IMR-90 (cell line): ENCODE measurements at regions not wholly inside any gene's neighbourhood (a gene's known extent, or its start where the extent isn't known, plus 50 kb on each side); places are given as distances from the start of the nearest gene placed in this dataset.

Experiments used
- ATAC-seq: fragments of 200-7000 bp; cut with Tn5 transposase; 2 replicates; pipeline ENCODE4 v1.9.1; 2020; ENCODE audit warnings: low read depth, mild to moderate bottlenecking, moderate library complexity
- BruUV-seq: library from RNA; stranded (reverse); fragments of 400-500 nt; replicated peaks from 2 replicates; lab custom pipeline; 2021; lab: Mats Ljungman, UMichigan
- CTCF ChIA-PET: fragments of 300-600 bp; formaldehyde crosslinking; extraction: SDS; loops from one replicate; lab custom pipeline; 2021; ENCODE audit warnings: antibody characterized with exemption; lab: Yijun Ruan, JAX
- POLR2A ChIA-PET: fragments of 300-600 bp; sonication (Branson Sonifier 250); formaldehyde crosslinking; loops from one replicate; lab custom pipeline; 2022; ENCODE audit warnings: antibody characterized with exemption; ENCODE audit not compliant: unreplicated experiment; lab: Charles Lee
- DNase-seq: peaks from one replicate; pipeline ENCODE4 v3.0.0; 2013
- H2AFZ ChIP-seq: replicated peaks from 2 replicates; pipeline ENCODE3; 2013; ENCODE audit warnings: low read length, mild to moderate bottlenecking; ENCODE audit not compliant: poor library complexity
- H2AK5ac ChIP-seq: 2 replicates; pipeline ENCODE4 v1.6.1; 2013; ENCODE audit warnings: low read depth, low read length, inconsistent platforms
- H2AK9ac ChIP-seq: replicated peaks from 2 replicates; pipeline ENCODE3; 2013; ENCODE audit warnings: mild to moderate bottlenecking, low read depth, low read length, moderate library complexity; ENCODE audit not compliant: poor library complexity
- H2BK120ac ChIP-seq: 2 replicates; pipeline ENCODE4 v1.6.1; 2013; ENCODE audit warnings: low read depth, low read length, inconsistent platforms
- H2BK15ac ChIP-seq: 3 replicates; pipeline ENCODE4 v1.6.1; 2013; ENCODE audit warnings: low read depth, low read length, inconsistent platforms
- H2BK20ac ChIP-seq: 2 replicates; pipeline ENCODE4 v1.6.1; 2013; ENCODE audit warnings: low read depth, mild to moderate bottlenecking, inconsistent platforms, low read length, moderate library complexity
- H2BK5ac ChIP-seq: 2 replicates; pipeline ENCODE4 v1.6.1; 2013; ENCODE audit warnings: mild to moderate bottlenecking, low read depth, low read length, inconsistent platforms; ENCODE audit not compliant: poor library complexity, severe bottlenecking
- H3K14ac ChIP-seq: replicated peaks from 2 replicates; pipeline ENCODE4 v1.6.1; 2013; ENCODE audit warnings: low read depth, low read length, inconsistent platforms
- H3K18ac ChIP-seq: 2 replicates; pipeline ENCODE4 v1.6.1; 2013; ENCODE audit warnings: low read depth, low read length, control low read depth
- H3K23ac ChIP-seq: 2 replicates; pipeline ENCODE4 v1.6.1; 2013; ENCODE audit warnings: low read depth, low read length, inconsistent platforms
- H3K27ac ChIP-seq: 2 replicates; pipeline ENCODE4 v1.5.1; 2013; ENCODE audit warnings: mild to moderate bottlenecking, control low read depth, low read length; ENCODE audit not compliant: insufficient read depth
- H3K27me3 ChIP-seq: 2 replicates; pipeline ENCODE4 v1.6.1; 2013; ENCODE audit warnings: low read length; ENCODE audit not compliant: control insufficient read depth, insufficient read depth
- H3K36me3 ChIP-seq: 2 replicates; pipeline ENCODE4 v1.6.1; 2013; ENCODE audit warnings: low read length, mixed read lengths; ENCODE audit not compliant: control insufficient read depth, insufficient read depth
- H3K4ac ChIP-seq: 2 replicates; pipeline ENCODE4 v1.6.1; 2013; ENCODE audit warnings: low read depth, low read length, inconsistent platforms
- H3K4me1 ChIP-seq: 2 replicates; pipeline ENCODE4 v1.6.1; 2013; ENCODE audit warnings: low read length, mixed read lengths; ENCODE audit not compliant: control insufficient read depth, insufficient read depth
- H3K4me2 ChIP-seq: 2 replicates; pipeline ENCODE4 v1.6.1; 2013; ENCODE audit warnings: low read depth, mild to moderate bottlenecking, control low read depth, low read length, moderate library complexity
- H3K4me3 ChIP-seq: 2 replicates; pipeline ENCODE4 v1.5.1; 2013; ENCODE audit warnings: low read depth, mild to moderate bottlenecking, control low read depth, low read length, moderate library complexity; ENCODE audit not compliant: insufficient read depth
- H3K56ac ChIP-seq: 2 replicates; pipeline ENCODE4 v1.6.1; 2013; ENCODE audit warnings: low read length, inconsistent platforms; ENCODE audit not compliant: insufficient read depth; ENCODE audit errors: extremely low read depth
- H3K79me1 ChIP-seq, 2 experiments: 2 replicates each; pipeline ENCODE4 v1.6.1; 2013; ENCODE audit warnings: low read length in 2 of 2, inconsistent platforms in 1 of 2, low read depth in 1 of 2
- H3K9ac ChIP-seq: 2 replicates; pipeline ENCODE4 v1.6.1; 2013; ENCODE audit warnings: low read depth, low read length, control low read depth
- H3K9me1 ChIP-seq: 2 replicates; pipeline ENCODE4 v1.6.1; 2013; ENCODE audit warnings: low read length, inconsistent platforms; ENCODE audit not compliant: insufficient read depth
- H3K9me3 ChIP-seq: 2 replicates; pipeline ENCODE4 v1.6.1; 2013; ENCODE audit warnings: low read length; ENCODE audit not compliant: control insufficient read depth, insufficient read depth
- H4K20me1 ChIP-seq: 2 replicates; pipeline ENCODE4 v1.6.1; 2013; ENCODE audit warnings: low read length, inconsistent platforms; ENCODE audit not compliant: insufficient read depth
- H4K5ac ChIP-seq: 2 replicates; pipeline ENCODE4 v1.6.1; 2013; ENCODE audit warnings: mild to moderate bottlenecking, low read depth, low read length, control low read depth
- H4K8ac ChIP-seq, 2 experiments: 2 replicates each; pipeline ENCODE4 v1.6.1; 2013; ENCODE audit warnings: low read depth in 2 of 2, low read length in 2 of 2, control low read depth in 1 of 2, inconsistent platforms in 1 of 2
- H4K91ac ChIP-seq: 2 replicates; pipeline ENCODE4 v1.6.1; 2013; ENCODE audit warnings: low read depth, low read length, inconsistent platforms; ENCODE audit not compliant: insufficient read depth
- BHLHE40 ChIP-seq: fragments of 150-350 bp; IDR thresholded peaks from 2 replicates; pipeline ENCODE4 v1.6.1; 2016; ENCODE audit warnings: mild to moderate bottlenecking, low read depth, low read length
- CEBPB ChIP-seq: IDR thresholded peaks from 2 replicates; pipeline ENCODE4 v1.6.1; 2012; ENCODE audit warnings: low read depth, low read length, improper control_type of control experiment
- CHD1 ChIP-seq: IDR thresholded peaks from 2 replicates; pipeline ENCODE4 v1.6.1; 2012; ENCODE audit warnings: low read depth, low read length, improper control_type of control experiment
- FOS ChIP-seq: fragments of 150-350 bp; IDR thresholded peaks from 2 replicates; pipeline ENCODE4 v1.6.1; 2016; ENCODE audit warnings: low read depth, low read length
- MAFK ChIP-seq: IDR thresholded peaks from 2 replicates; pipeline ENCODE4 v1.6.1; 2012; ENCODE audit warnings: low read depth, low read length, improper control_type of control experiment
- MAZ ChIP-seq: IDR thresholded peaks from 2 replicates; pipeline ENCODE4 v1.6.1; 2012; ENCODE audit warnings: low read depth, mild to moderate bottlenecking, low read length, improper control_type of control experiment, moderate library complexity, borderline replicate concordance
- MXI1 ChIP-seq: IDR thresholded peaks from 2 replicates; pipeline ENCODE4 v1.6.1; 2012; ENCODE audit warnings: low read depth, mild to moderate bottlenecking, low read length, moderate library complexity, borderline replicate concordance
- NFE2L2 ChIP-seq: fragments of 150-350 bp; IDR thresholded peaks from 2 replicates; pipeline ENCODE4 v1.6.1; 2016; ENCODE audit warnings: low read depth, mild to moderate bottlenecking, low read length
- POLR2A ChIP-seq: IDR thresholded peaks from 2 replicates; pipeline ENCODE4 v1.6.1; 2012; ENCODE audit warnings: mild to moderate bottlenecking, low read depth, low read length
- RAD21 ChIP-seq: IDR thresholded peaks from 2 replicates; pipeline ENCODE4 v1.6.1; 2012; ENCODE audit warnings: low read length, improper control_type of control experiment
- RCOR1 ChIP-seq: IDR thresholded peaks from 2 replicates; pipeline ENCODE4 v1.6.1; 2012; ENCODE audit warnings: mild to moderate bottlenecking, low read length, improper control_type of control experiment; ENCODE audit not compliant: insufficient replicate concordance
- RFX5 ChIP-seq: IDR thresholded peaks from 2 replicates; pipeline ENCODE4 v1.8.0; 2012; ENCODE audit warnings: low read depth, mild to moderate bottlenecking, low read length, moderate library complexity
- SMC3 ChIP-seq: fragments of 150-350 bp; IDR thresholded peaks from 2 replicates; pipeline ENCODE4 v1.6.1; 2016; ENCODE audit warnings: low read depth, mild to moderate bottlenecking, antibody characterized with exemption, low read length, moderate library complexity
- WGBS, 2 experiments: methylation state at CpG; one replicate each; pipeline versions ENCODE4 v1.1.5 to v1.1.7; 2013; ENCODE audit warnings: missing lambda C conversion rate in 2 of 2; ENCODE audit not compliant: insufficient read length in 1 of 2; ENCODE audit errors: extremely low coverage in 2 of 2; 5-methylcytosine and 5-hydroxymethylcytosine counted together
- dilution Hi-C: fragments of 300-500 bp; cut with HindIII; formaldehyde crosslinking; loops from one replicate; pipeline ENCODE4 v1.14.3; 2018; ENCODE audit warnings: low sequenced_read_pairs; ENCODE audit not compliant: unreplicated experiment
- in situ Hi-C: fragments of 300-500 bp; cut with MboI; formaldehyde crosslinking; loops from 3 replicates; pipeline ENCODE4 v1.14.3; 2019; ENCODE audit warnings: low sequenced_read_pairs, inconsistent platforms, mixed read lengths
- intact Hi-C: fragments of 100-400 bp; cut with micrococcal nuclease; formaldehyde crosslinking; loops from 2 replicates; pipeline ENCODE4 v1.10.0; 2022
- TF ChIP-seq, protein P1 (sequence below): fragments of 150-350 bp; IDR thresholded peaks from 2 replicates; pipeline ENCODE4 v1.6.1; 2017; ENCODE audit warnings: mild to moderate bottlenecking, antibody characterized with exemption, low read length, low read depth
- TF ChIP-seq, protein P2 (sequence below): fragments of 150-350 bp; IDR thresholded peaks from 2 replicates; pipeline ENCODE4 v1.6.1; 2016; ENCODE audit warnings: low read depth, mild to moderate bottlenecking, low read length, moderate library complexity, borderline replicate concordance
- TF ChIP-seq, protein P3 (sequence below): conservative IDR thresholded peaks from 2 replicates; pipeline ENCODE4 v1.5.1; 2012; ENCODE audit warnings: mild to moderate bottlenecking, low read depth, low read length, improper control_type of control experiment

DNA sequence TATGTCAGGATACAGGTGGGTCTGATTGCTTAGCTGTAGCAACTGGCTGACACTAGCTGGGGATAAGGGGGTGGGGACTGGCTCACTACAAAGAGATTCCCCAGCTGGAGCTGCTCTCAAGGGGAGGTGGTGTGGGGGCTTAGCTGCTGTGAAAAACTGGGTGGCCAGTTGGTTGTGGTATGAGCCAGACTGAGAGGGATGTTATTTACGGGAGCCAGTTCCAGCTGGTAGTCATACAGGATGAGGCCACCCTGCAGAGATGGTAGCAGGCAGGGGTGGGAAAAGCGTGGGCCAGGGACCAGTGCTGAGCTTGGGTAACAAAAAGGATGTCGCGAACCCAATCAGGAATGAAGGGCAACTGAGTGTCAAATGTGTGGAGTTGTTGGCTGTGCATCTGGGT lies 204.0 kb upstream of the C21orf91 start:
- Histone ChIP-seq H3K23ac (no peak overlapping the region), H3K9ac (no peak overlapping the region), H4K5ac (no peak overlapping the region), H3K4me1 (no peaks in the 10 kb centered on the region), H3K4ac (no peak overlapping the region), H2BK120ac (no peak overlapping the region), H2AK9ac (no peak overlapping the region), H3K27ac (no peak overlapping the region), H3K79me1 (no peaks in the 10 kb centered on the region), H3K4me3 (no peak overlapping the region), H2BK20ac (no peak overlapping the region), H3K9me3 (peaks cover 8% of the 10 kb centered on the region), H3K56ac (no peak overlapping the region), H2BK15ac (no peak overlapping the region), H4K20me1 (no peaks in the 10 kb centered on the region), H3K9me1 (no peaks in the 10 kb centered on the region), H3K18ac (no peak overlapping the region), H3K27me3 (no peaks in the 10 kb centered on the region), H4K91ac (no peak overlapping the region), H2AK5ac (no peak overlapping the region), H2AFZ (no peak overlapping the region), H3K36me3 (no peaks in the 10 kb centered on the region), H4K8ac (no peak overlapping the region), H3K14ac (no peak overlapping the region), H3K4me2 (no peak overlapping the region), H2BK5ac (no peak overlapping the region)
- CTCF ChIA-PET, result no interaction called here
- BruUV-seq, result no TSS peak
- dilution Hi-C loops (no loop called here), intact Hi-C loops (no loop called here), in situ Hi-C loops (no loop called here)
- DNase-seq (no peak), ATAC-seq (no peak)
- POLR2A ChIA-PET, result no interaction called here
- 13% methylated on average over 1 of the region's 4 CpGs; no CpG with 5 or more reads in 1 of the 2 experiments for WGBS, 2 experiments
- no peak for TF ChIP-seq RAD21
- no peak for TF ChIP-seq FOS
- TF ChIP-seq RFX5, result no peak
- TF ChIP-seq BHLHE40, result no peak
- TF ChIP-seq CHD1, result no peak
- TF ChIP-seq MXI1, result no peak
- TF ChIP-seq RCOR1, result no peak
- TF ChIP-seq, protein P1, sequence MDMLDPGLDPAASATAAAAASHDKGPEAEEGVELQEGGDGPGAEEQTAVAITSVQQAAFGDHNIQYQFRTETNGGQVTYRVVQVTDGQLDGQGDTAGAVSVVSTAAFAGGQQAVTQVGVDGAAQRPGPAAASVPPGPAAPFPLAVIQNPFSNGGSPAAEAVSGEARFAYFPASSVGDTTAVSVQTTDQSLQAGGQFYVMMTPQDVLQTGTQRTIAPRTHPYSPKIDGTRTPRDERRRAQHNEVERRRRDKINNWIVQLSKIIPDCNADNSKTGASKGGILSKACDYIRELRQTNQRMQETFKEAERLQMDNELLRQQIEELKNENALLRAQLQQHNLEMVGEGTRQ, result no peak
- no peak for TF ChIP-seq CEBPB
- TF ChIP-seq, protein P2, sequence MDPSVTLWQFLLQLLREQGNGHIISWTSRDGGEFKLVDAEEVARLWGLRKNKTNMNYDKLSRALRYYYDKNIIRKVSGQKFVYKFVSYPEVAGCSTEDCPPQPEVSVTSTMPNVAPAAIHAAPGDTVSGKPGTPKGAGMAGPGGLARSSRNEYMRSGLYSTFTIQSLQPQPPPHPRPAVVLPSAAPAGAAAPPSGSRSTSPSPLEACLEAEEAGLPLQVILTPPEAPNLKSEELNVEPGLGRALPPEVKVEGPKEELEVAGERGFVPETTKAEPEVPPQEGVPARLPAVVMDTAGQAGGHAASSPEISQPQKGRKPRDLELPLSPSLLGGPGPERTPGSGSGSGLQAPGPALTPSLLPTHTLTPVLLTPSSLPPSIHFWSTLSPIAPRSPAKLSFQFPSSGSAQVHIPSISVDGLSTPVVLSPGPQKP, result no peak
- TF ChIP-seq MAFK, result no peak
- no peak for TF ChIP-seq MAZ
- no peak for TF ChIP-seq POLR2A
- TF ChIP-seq, protein P3, sequence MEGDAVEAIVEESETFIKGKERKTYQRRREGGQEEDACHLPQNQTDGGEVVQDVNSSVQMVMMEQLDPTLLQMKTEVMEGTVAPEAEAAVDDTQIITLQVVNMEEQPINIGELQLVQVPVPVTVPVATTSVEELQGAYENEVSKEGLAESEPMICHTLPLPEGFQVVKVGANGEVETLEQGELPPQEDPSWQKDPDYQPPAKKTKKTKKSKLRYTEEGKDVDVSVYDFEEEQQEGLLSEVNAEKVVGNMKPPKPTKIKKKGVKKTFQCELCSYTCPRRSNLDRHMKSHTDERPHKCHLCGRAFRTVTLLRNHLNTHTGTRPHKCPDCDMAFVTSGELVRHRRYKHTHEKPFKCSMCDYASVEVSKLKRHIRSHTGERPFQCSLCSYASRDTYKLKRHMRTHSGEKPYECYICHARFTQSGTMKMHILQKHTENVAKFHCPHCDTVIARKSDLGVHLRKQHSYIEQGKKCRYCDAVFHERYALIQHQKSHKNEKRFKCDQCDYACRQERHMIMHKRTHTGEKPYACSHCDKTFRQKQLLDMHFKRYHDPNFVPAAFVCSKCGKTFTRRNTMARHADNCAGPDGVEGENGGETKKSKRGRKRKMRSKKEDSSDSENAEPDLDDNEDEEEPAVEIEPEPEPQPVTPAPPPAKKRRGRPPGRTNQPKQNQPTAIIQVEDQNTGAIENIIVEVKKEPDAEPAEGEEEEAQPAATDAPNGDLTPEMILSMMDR, result no peak
- TF ChIP-seq SMC3, result no peak
- no peak for TF ChIP-seq NFE2L2
